Mesodermal cell (in vitro differentiated cells): ENCODE measurements at regions not wholly inside any gene's neighbourhood (a gene's known extent, or its start where the extent isn't known, plus 50 kb on each side); places are given as distances from the start of the nearest gene placed in this dataset.
A peak's percentile ranks its signal among the peaks of the same experiment; 100 is the strongest.

ENCODE experiments used
- H3K27ac ChIP-seq: 2 replicates; pipeline ENCODE4 v1.7.0; 2013; ENCODE audit warnings: mild to moderate bottlenecking, low read depth, low read length, moderate library complexity; ENCODE audit not compliant: severe bottlenecking
- H3K36me3 ChIP-seq: 2 replicates; pipeline ENCODE4 v1.7.1; 2013; ENCODE audit warnings: mild to moderate bottlenecking, low read length, moderate library complexity; ENCODE audit not compliant: control insufficient read depth, insufficient read depth
- H3K4me1 ChIP-seq: one replicate; pipeline ENCODE4 v1.7.1; 2013; ENCODE audit warnings: mild to moderate bottlenecking, low read length; ENCODE audit not compliant: insufficient read depth, control insufficient read depth, poor library complexity, severe bottlenecking
- H3K4me3 ChIP-seq: 2 replicates; pipeline ENCODE4 v1.7.0; 2013; ENCODE audit warnings: low read length, control low read depth, mild to moderate bottlenecking; ENCODE audit not compliant: insufficient read depth, poor library complexity, severe bottlenecking; ENCODE audit errors: extremely low read depth
- H3K9me3 ChIP-seq: 2 replicates; pipeline ENCODE4 v1.7.1; 2013; ENCODE audit warnings: mild to moderate bottlenecking, low read length, moderate library complexity; ENCODE audit not compliant: control insufficient read depth
- WGBS, 2 experiments: methylation state at CpG; one replicate each; pipeline ENCODE4 v1.1.5; 2013; ENCODE audit warnings: missing lambda C conversion rate in 2 of 2; ENCODE audit not compliant: insufficient coverage in 2 of 2; 5-methylcytosine and 5-hydroxymethylcytosine counted together

GRCh38 chr11:92843455-92843854 lies 126.0 kb upstream of the MTNR1B start:
- no peaks in the 10 kb centered on the region for H3K9me3 ChIP-seq
- no peak overlapping the region for H3K27ac ChIP-seq
- 100% methylated on average over 2 to 3 of the region's 4 CpGs for WGBS, 2 experiments
- no peak overlapping the region for H3K4me3 ChIP-seq
- peaks cover 21% of the 10 kb centered on the region for H3K4me1 ChIP-seq
- H3K36me3 ChIP-seq = peaks cover 7% of the 10 kb centered on the region

- H3K27ac ChIP-seq = no peak overlapping the region
- peaks cover 7% of the 10 kb centered on the region for H3K36me3 ChIP-seq
- H3K4me3 ChIP-seq = no peak overlapping the region
- H3K4me1 ChIP-seq = peaks cover 21% of the 10 kb centered on the region
- WGBS, 2 experiments = 94 to 98% methylated on average over 12 to 13 of the region's 13 CpGs
- H3K9me3 ChIP-seq = no peaks in the 10 kb centered on the region
Measured at GRCh38 chr11:92844197-92844596, 125.3 kb upstream of the MTNR1B start.

GRCh38 chr11:92845390-92845789 lies 124.1 kb upstream of the MTNR1B start:
- Histone ChIP-seq H3K4me3 (no peak overlapping the region), H3K4me1 (peaks cover 21% of the 10 kb centered on the region), H3K9me3 (no peaks in the 10 kb centered on the region), H3K27ac (peak overlapping the region; percentile 75), H3K36me3 (peaks cover 7% of the 10 kb centered on the region)
- WGBS, 2 experiments = 90% methylated on average over 4 of the region's 4 CpGs

GRCh38 chr11:92845805-92846204 lies 123.6 kb upstream of the MTNR1B start:
- peaks cover 21% of the 10 kb centered on the region for H3K4me1 ChIP-seq
- H3K27ac ChIP-seq = peak overlapping the region; percentile 75
- peaks cover 7% of the 10 kb centered on the region for H3K36me3 ChIP-seq
- no peaks in the 10 kb centered on the region for H3K9me3 ChIP-seq
- 94 to 100% methylated on average over 1 to 2 of the region's 2 CpGs for WGBS, 2 experiments
- no peak overlapping the region for H3K4me3 ChIP-seq

GRCh38 chr11:92846491-92847125 lies 122.8 kb upstream of the MTNR1B start:
- Histone ChIP-seq H3K27ac (peak overlapping the region; percentile 75), H3K9me3 (no peaks in the 10 kb centered on the region), H3K4me3 (no peak overlapping the region), H3K4me1 (peaks cover 17% of the 10 kb centered on the region), H3K36me3 (peaks cover 7% of the 10 kb centered on the region)

GRCh38 chr11:92848578-92848977 lies 120.9 kb upstream of the MTNR1B start:
- WGBS, 2 experiments = 100% methylated on average over 2 to 3 of the region's 4 CpGs
- Histone ChIP-seq H3K36me3 (peaks cover 7% of the 10 kb centered on the region), H3K27ac (no peak overlapping the region), H3K4me3 (no peak overlapping the region), H3K9me3 (no peaks in the 10 kb centered on the region), H3K4me1 (peaks cover 15% of the 10 kb centered on the region)

- H3K27ac ChIP-seq = no peak overlapping the region
- 80 to 86% methylated on average over 2 to 3 of the region's 4 CpGs for WGBS, 2 experiments
- H3K4me3 ChIP-seq = no peak overlapping the region
- H3K9me3 ChIP-seq = no peaks in the 10 kb centered on the region
- H3K4me1 ChIP-seq = peaks cover 15% of the 10 kb centered on the region
- H3K36me3 ChIP-seq = no peaks in the 10 kb centered on the region
Measured at GRCh38 chr11:92850296-92850826, 119.1 kb upstream of the MTNR1B start.

- Histone ChIP-seq H3K4me3 (no peak overlapping the region), H3K36me3 (no peaks in the 10 kb centered on the region), H3K9me3 (no peaks in the 10 kb centered on the region), H3K27ac (no peak overlapping the region), H3K4me1 (no peaks in the 10 kb centered on the region)
Measured at GRCh38 chr11:92852229-92852628, 117.2 kb upstream of the MTNR1B start.

- WGBS, 2 experiments = 86 to 99% methylated on average over 4 to 5 of the region's 7 CpGs
- no peaks in the 10 kb centered on the region for H3K9me3 ChIP-seq
- no peaks in the 10 kb centered on the region for H3K36me3 ChIP-seq
- H3K4me1 ChIP-seq = no peaks in the 10 kb centered on the region
- no peak overlapping the region for H3K27ac ChIP-seq
- no peak overlapping the region for H3K4me3 ChIP-seq
Measured at GRCh38 chr11:92852946-92853345, 116.5 kb upstream of the MTNR1B start.

- no peak overlapping the region for H3K27ac ChIP-seq
- 93 to 94% methylated on average over 2 to 5 of the region's 5 CpGs for WGBS, 2 experiments
- no peak overlapping the region for H3K4me3 ChIP-seq
- no peaks in the 10 kb centered on the region for H3K36me3 ChIP-seq
- no peaks in the 10 kb centered on the region for H3K9me3 ChIP-seq
- no peaks in the 10 kb centered on the region for H3K4me1 ChIP-seq
Measured at GRCh38 chr11:92854162-92854561, 115.3 kb upstream of the MTNR1B start.

GRCh38 chr11:92854952-92855351 lies 114.5 kb upstream of the MTNR1B start:
- H3K4me3 ChIP-seq = no peak overlapping the region
- H3K27ac ChIP-seq = no peak overlapping the region
- no peaks in the 10 kb centered on the region for H3K36me3 ChIP-seq
- WGBS, 2 experiments = 84 to 95% methylated on average over 2 to 3 of the region's 3 CpGs
- no peaks in the 10 kb centered on the region for H3K9me3 ChIP-seq
- no peaks in the 10 kb centered on the region for H3K4me1 ChIP-seq
